ENCODE measurements at regions not wholly inside any gene's neighbourhood (a gene's known extent, or its start where the extent isn't known, plus 50 kb on each side); places are given as distances from the start of the nearest gene placed in this dataset.

GRCh38 chr14:25869854-25870253, 728.0 kb downstream of the NOVA1 start:
- Histone ChIP-seq H2AFZ (ENCODE audit: low read depth, low read length) (no peak overlapping the region), H3K27ac (ENCODE audit: extremely low read depth, low read depth, low read length) (no peak overlapping the region), H3K9me1 (ENCODE audit: control insufficient read depth, insufficient read depth, low read length) (no peaks in the 10 kb centered on the region), H3K4me3 (no peak overlapping the region), H3K36me3 (ENCODE audit: control insufficient read depth, insufficient read depth, low read length) (no peaks in the 10 kb centered on the region), H3K9ac (ENCODE audit: insufficient read depth in 1 of 2, low read depth in 2 of 2, low read length in 2 of 2) (no peak overlapping the region), H3K4me1 (replicated peaks in 1 of 2; ENCODE audit: control insufficient read depth in 2 of 2, insufficient read depth in 2 of 2, low read length in 2 of 2) (no peaks in the 10 kb centered on the region), H3K4me2 (ENCODE audit: insufficient read depth, low read length) (no peak overlapping the region), H4K20me1 (replicated peaks; ENCODE audit: control insufficient read depth, insufficient read depth, low read length) (no peaks in the 10 kb centered on the region), H3K79me2 (ENCODE audit: control insufficient read depth, insufficient read depth, low read length) (no peaks in the 10 kb centered on the region), H3K27me3 (ENCODE audit: control insufficient read depth in 2 of 2, insufficient read depth in 2 of 2, low read length in 2 of 2) (no peaks in the 10 kb centered on the region), H3K9me3 (replicated peaks; ENCODE audit: control insufficient read depth, insufficient read depth, low read depth, low read length) (no peaks in the 10 kb centered on the region)
- intact Hi-C loops (cut with micrococcal nuclease): no loop called here
- in situ Hi-C loops (cut with MboI): no loop called here
- DNase-seq (ENCODE audit: extremely low read depth in 1 of 4, low spot score in 3 of 4) (no peak), FAIRE-seq (no peak), ATAC-seq (no peak)
- no TSS peak for BruUV-seq (replicated peaks)
- TF ChIP-seq NFATC3 (IDR thresholded peaks at IDR 0.05): no peak
- ChIA-PET POLR2A (no interaction called here), CTCF (ENCODE audit: low intra/inter-chr PET ratio) (no interaction called here)
- 0% methylated on average over 2 of the region's 3 CpGs for WGBS (ENCODE audit: insufficient coverage, low coverage, missing lambda C conversion rate)

DNA sequence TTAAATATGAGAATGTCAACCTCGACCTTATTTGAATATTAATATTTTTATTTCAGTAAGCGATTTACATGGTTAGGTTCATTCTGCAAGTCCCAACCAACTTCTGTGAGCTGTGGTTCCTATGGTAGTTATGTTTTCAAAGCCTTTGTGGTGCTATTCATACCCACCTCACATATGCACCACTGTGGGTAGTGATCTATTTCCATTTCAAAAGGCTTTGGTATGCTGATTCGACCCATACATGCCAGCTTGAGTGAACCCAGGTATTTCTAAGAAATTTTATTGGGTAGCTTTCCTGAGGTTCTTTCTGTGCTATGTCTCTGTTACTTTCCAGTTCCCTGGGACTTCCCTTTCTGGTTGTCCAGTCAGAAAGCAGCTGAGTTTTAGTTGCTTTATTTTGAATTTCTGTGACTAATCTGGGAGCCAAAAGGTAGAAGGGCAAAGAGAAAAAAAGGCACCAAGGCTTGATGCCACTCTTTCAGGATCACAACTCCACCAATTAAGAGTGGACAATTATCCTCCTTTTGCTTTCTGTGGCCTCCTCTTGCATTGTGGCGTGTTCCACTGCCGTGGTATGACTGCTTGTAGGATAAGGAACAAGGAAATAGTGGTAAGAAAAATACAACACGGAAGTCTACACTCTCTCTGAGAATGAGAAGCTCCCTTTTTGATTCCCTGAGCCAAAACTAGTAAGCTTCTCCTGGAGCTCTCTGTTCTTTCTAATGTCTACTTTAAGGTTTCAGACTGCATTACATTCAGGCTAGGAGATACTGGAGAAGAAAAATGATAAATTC, 729.1 kb downstream of the NOVA1 start:
- H3K4me3 ChIP-seq: no peak overlapping the region
- H3K36me3 ChIP-seq (ENCODE audit: control insufficient read depth, insufficient read depth, low read length): no peaks in the 10 kb centered on the region
- H3K9me1 ChIP-seq (ENCODE audit: control insufficient read depth, insufficient read depth, low read length): no peaks in the 10 kb centered on the region
- no TSS peak for BruUV-seq (replicated peaks)
- in situ Hi-C loops (cut with MboI): no loop called here
- H3K27me3 ChIP-seq (ENCODE audit: control insufficient read depth in 2 of 2, insufficient read depth in 2 of 2, low read length in 2 of 2): no peaks in the 10 kb centered on the region
- H3K4me2 ChIP-seq (ENCODE audit: insufficient read depth, low read length): no peak overlapping the region
- H3K79me2 ChIP-seq (ENCODE audit: control insufficient read depth, insufficient read depth, low read length): no peaks in the 10 kb centered on the region
- H3K4me1 ChIP-seq (replicated peaks in 1 of 2; ENCODE audit: control insufficient read depth in 2 of 2, insufficient read depth in 2 of 2, low read length in 2 of 2): no peaks in the 10 kb centered on the region
- POLR2A ChIA-PET: no interaction called here
- no peak for FAIRE-seq
- no peak for ATAC-seq
- no peaks in the 10 kb centered on the region for H4K20me1 ChIP-seq (replicated peaks; ENCODE audit: control insufficient read depth, insufficient read depth, low read length)
- CTCF ChIA-PET (ENCODE audit: low intra/inter-chr PET ratio): no interaction called here
- no peak overlapping the region for H3K9ac ChIP-seq (ENCODE audit: insufficient read depth in 1 of 2, low read depth in 2 of 2, low read length in 2 of 2)
- no peak overlapping the region for H2AFZ ChIP-seq (ENCODE audit: low read depth, low read length)
- no peaks in the 10 kb centered on the region for H3K9me3 ChIP-seq (replicated peaks; ENCODE audit: control insufficient read depth, insufficient read depth, low read depth, low read length)
- WGBS (ENCODE audit: insufficient coverage, low coverage, missing lambda C conversion rate): 0% methylated on average over 6 of the region's 6 CpGs
- DNase-seq (ENCODE audit: extremely low read depth in 1 of 4, low spot score in 3 of 4): no peak
- intact Hi-C loops (cut with micrococcal nuclease): no loop called here
- H3K27ac ChIP-seq (ENCODE audit: extremely low read depth, low read depth, low read length): no peak overlapping the region
- no peak for TF ChIP-seq HNRNPUL1 (IDR thresholded peaks at IDR 0.05; ENCODE audit: low read length)
- TF ChIP-seq, protein P1, sequence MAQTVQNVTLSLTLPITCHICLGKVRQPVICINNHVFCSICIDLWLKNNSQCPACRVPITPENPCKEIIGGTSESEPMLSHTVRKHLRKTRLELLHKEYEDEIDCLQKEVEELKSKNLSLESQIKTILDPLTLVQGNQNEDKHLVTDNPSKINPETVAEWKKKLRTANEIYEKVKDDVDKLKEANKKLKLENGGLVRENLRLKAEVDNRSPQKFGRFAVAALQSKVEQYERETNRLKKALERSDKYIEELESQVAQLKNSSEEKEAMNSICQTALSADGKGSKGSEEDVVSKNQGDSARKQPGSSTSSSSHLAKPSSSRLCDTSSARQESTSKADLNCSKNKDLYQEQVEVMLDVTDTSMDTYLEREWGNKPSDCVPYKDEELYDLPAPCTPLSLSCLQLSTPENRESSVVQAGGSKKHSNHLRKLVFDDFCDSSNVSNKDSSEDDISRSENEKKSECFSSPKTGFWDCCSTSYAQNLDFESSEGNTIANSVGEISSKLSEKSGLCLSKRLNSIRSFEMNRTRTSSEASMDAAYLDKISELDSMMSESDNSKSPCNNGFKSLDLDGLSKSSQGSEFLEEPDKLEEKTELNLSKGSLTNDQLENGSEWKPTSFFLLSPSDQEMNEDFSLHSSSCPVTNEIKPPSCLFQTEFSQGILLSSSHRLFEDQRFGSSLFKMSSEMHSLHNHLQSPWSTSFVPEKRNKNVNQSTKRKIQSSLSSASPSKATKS (CRISPR knock-in tag; IDR thresholded peaks at IDR 0.05): no peak
- TF ChIP-seq SREBF1 (IDR thresholded peaks at IDR 0.05; ENCODE audit: borderline replicate concordance, low read depth, low read length): no peak
- no peak for TF ChIP-seq NFYB (IDR thresholded peaks at IDR 0.05; ENCODE audit: extremely low read depth, insufficient read length)
- no peak for TF ChIP-seq PATZ1 (CRISPR knock-in tag; IDR thresholded peaks at IDR 0.05; ENCODE audit: borderline replicate concordance)
- no peak for TF ChIP-seq PKNOX1 (IDR thresholded peaks at IDR 0.05)
- TF ChIP-seq ZNF444 (CRISPR knock-in tag; IDR thresholded peaks at IDR 0.05): no peak
- no peak for TF ChIP-seq MCM2 (IDR thresholded peaks at IDR 0.05; ENCODE audit: low read depth)
- no peak for TF ChIP-seq FOXJ2 (tag; IDR thresholded peaks at IDR 0.05)
- TF ChIP-seq MEF2A (IDR thresholded peaks at IDR 0.05; ENCODE audit: control insufficient read depth, low read depth, low read length): no peak

All from K562 (cell line).